GM23338 (cell line): ENCODE measurements at regions not wholly inside any gene's neighbourhood (a gene's known extent, or its start where the extent isn't known, plus 50 kb on each side); places are given as distances from the start of the nearest gene placed in this dataset.

ENCODE experiments used
- CREB1 ChIP-seq: fragments of 250-450 bp; sonication (Bioruptor Pico); IDR thresholded peaks from 2 replicates; pipeline ENCODE4 v1.5.0; 2020; ENCODE audit warnings: low read depth, mild to moderate bottlenecking, moderate library complexity
- CTCF ChIP-seq, 2 experiments: fragments of 200-600 bp in 1 of 2; sonication (generic) in 1 of 2; conservative IDR thresholded peaks; 2 replicates each; pipeline versions ENCODE4 v1.5.1 to v1.6.1; 2016 to 2017; ENCODE audit warnings: antibody characterized with exemption in 2 of 2, low read depth in 2 of 2, mild to moderate bottlenecking in 2 of 2, moderate library complexity in 1 of 2
- EZH2 ChIP-seq: fragments of 200-600 bp; sonication (generic); IDR thresholded peaks from one replicate; pipeline ENCODE4 v1.8.0; 2017; ENCODE audit warnings: antibody characterized with exemption, mild to moderate bottlenecking, low read depth; ENCODE audit not compliant: unreplicated experiment
- EZH2phosphoT487 ChIP-seq: fragments of 200-600 bp; sonication (generic); IDR thresholded peaks from one replicate; pipeline ENCODE4 v1.8.1; 2018; ENCODE audit warnings: antibody characterized with exemption; ENCODE audit not compliant: unreplicated experiment
- POLR2AphosphoS5 ChIP-seq: IDR thresholded peaks from 2 replicates; pipeline ENCODE4 v1.6.1; 2016; ENCODE audit warnings: antibody characterized with exemption, low read depth
- REST ChIP-seq: IDR thresholded peaks from one replicate; pipeline ENCODE4 v1.6.1; 2018; ENCODE audit warnings: antibody characterized with exemption; ENCODE audit not compliant: unreplicated experiment

- TF ChIP-seq POLR2AphosphoS5 (no peak), CTCF (conservative IDR thresholded peaks at IDR 0.05; ENCODE audit: low read depth in 2 of 2) (no peak), EZH2phosphoT487 (no peak), CREB1 (CRISPR knock-in tag) (no peak), EZH2 (no peak), REST (no peak)
These were observed 1106.6 kb upstream of the B3GALT2 start for GRCh38 chr1:194292966-194293365.
